IMR-90 (cell line): ENCODE measurements at regions not wholly inside any gene's neighbourhood (a gene's known extent, or its start where the extent isn't known, plus 50 kb on each side); places are given as distances from the start of the nearest gene placed in this dataset.

Experiments
- ATAC-seq: fragments of 200-7000 bp; cut with Tn5 transposase; 2 replicates; pipeline ENCODE4 v1.9.1; 2020; ENCODE audit warnings: low read depth, mild to moderate bottlenecking, moderate library complexity
- BruUV-seq: library from RNA; stranded (reverse); fragments of 400-500 nt; replicated peaks from 2 replicates; lab custom pipeline; 2021; lab: Mats Ljungman, UMichigan
- CTCF ChIA-PET: fragments of 300-600 bp; formaldehyde crosslinking; extraction: SDS; loops from one replicate; lab custom pipeline; 2021; ENCODE audit warnings: antibody characterized with exemption; lab: Yijun Ruan, JAX
- POLR2A ChIA-PET: fragments of 300-600 bp; sonication (Branson Sonifier 250); formaldehyde crosslinking; loops from one replicate; lab custom pipeline; 2022; ENCODE audit warnings: antibody characterized with exemption; ENCODE audit not compliant: unreplicated experiment; lab: Charles Lee
- DNase-seq: peaks from one replicate; pipeline ENCODE4 v3.0.0; 2013
- H2AFZ ChIP-seq: replicated peaks from 2 replicates; pipeline ENCODE3; 2013; ENCODE audit warnings: low read length, mild to moderate bottlenecking; ENCODE audit not compliant: poor library complexity
- H2AK5ac ChIP-seq: 2 replicates; pipeline ENCODE4 v1.6.1; 2013; ENCODE audit warnings: low read depth, low read length, inconsistent platforms
- H2AK9ac ChIP-seq: replicated peaks from 2 replicates; pipeline ENCODE3; 2013; ENCODE audit warnings: mild to moderate bottlenecking, low read depth, low read length, moderate library complexity; ENCODE audit not compliant: poor library complexity
- H2BK120ac ChIP-seq: 2 replicates; pipeline ENCODE4 v1.6.1; 2013; ENCODE audit warnings: low read depth, low read length, inconsistent platforms
- H2BK15ac ChIP-seq: 3 replicates; pipeline ENCODE4 v1.6.1; 2013; ENCODE audit warnings: low read depth, low read length, inconsistent platforms
- H2BK20ac ChIP-seq: 2 replicates; pipeline ENCODE4 v1.6.1; 2013; ENCODE audit warnings: low read depth, mild to moderate bottlenecking, inconsistent platforms, low read length, moderate library complexity
- H2BK5ac ChIP-seq: 2 replicates; pipeline ENCODE4 v1.6.1; 2013; ENCODE audit warnings: mild to moderate bottlenecking, low read depth, low read length, inconsistent platforms; ENCODE audit not compliant: poor library complexity, severe bottlenecking
- H3K14ac ChIP-seq: replicated peaks from 2 replicates; pipeline ENCODE4 v1.6.1; 2013; ENCODE audit warnings: low read depth, low read length, inconsistent platforms
- H3K18ac ChIP-seq: 2 replicates; pipeline ENCODE4 v1.6.1; 2013; ENCODE audit warnings: low read depth, low read length, control low read depth
- H3K23ac ChIP-seq: 2 replicates; pipeline ENCODE4 v1.6.1; 2013; ENCODE audit warnings: low read depth, low read length, inconsistent platforms
- H3K27ac ChIP-seq: 2 replicates; pipeline ENCODE4 v1.5.1; 2013; ENCODE audit warnings: mild to moderate bottlenecking, control low read depth, low read length; ENCODE audit not compliant: insufficient read depth
- H3K27me3 ChIP-seq: 2 replicates; pipeline ENCODE4 v1.6.1; 2013; ENCODE audit warnings: low read length; ENCODE audit not compliant: control insufficient read depth, insufficient read depth
- H3K36me3 ChIP-seq: 2 replicates; pipeline ENCODE4 v1.6.1; 2013; ENCODE audit warnings: low read length, mixed read lengths; ENCODE audit not compliant: control insufficient read depth, insufficient read depth
- H3K4ac ChIP-seq: 2 replicates; pipeline ENCODE4 v1.6.1; 2013; ENCODE audit warnings: low read depth, low read length, inconsistent platforms
- H3K4me1 ChIP-seq: 2 replicates; pipeline ENCODE4 v1.6.1; 2013; ENCODE audit warnings: low read length, mixed read lengths; ENCODE audit not compliant: control insufficient read depth, insufficient read depth
- H3K4me2 ChIP-seq: 2 replicates; pipeline ENCODE4 v1.6.1; 2013; ENCODE audit warnings: low read depth, mild to moderate bottlenecking, control low read depth, low read length, moderate library complexity
- H3K4me3 ChIP-seq: 2 replicates; pipeline ENCODE4 v1.5.1; 2013; ENCODE audit warnings: low read depth, mild to moderate bottlenecking, control low read depth, low read length, moderate library complexity; ENCODE audit not compliant: insufficient read depth
- H3K56ac ChIP-seq: 2 replicates; pipeline ENCODE4 v1.6.1; 2013; ENCODE audit warnings: low read length, inconsistent platforms; ENCODE audit not compliant: insufficient read depth; ENCODE audit errors: extremely low read depth
- H3K79me1 ChIP-seq, 2 experiments: 2 replicates each; pipeline ENCODE4 v1.6.1; 2013; ENCODE audit warnings: low read length in 2 of 2, inconsistent platforms in 1 of 2, low read depth in 1 of 2
- H3K9ac ChIP-seq: 2 replicates; pipeline ENCODE4 v1.6.1; 2013; ENCODE audit warnings: low read depth, low read length, control low read depth
- H3K9me1 ChIP-seq: 2 replicates; pipeline ENCODE4 v1.6.1; 2013; ENCODE audit warnings: low read length, inconsistent platforms; ENCODE audit not compliant: insufficient read depth
- H3K9me3 ChIP-seq: 2 replicates; pipeline ENCODE4 v1.6.1; 2013; ENCODE audit warnings: low read length; ENCODE audit not compliant: control insufficient read depth, insufficient read depth
- H4K20me1 ChIP-seq: 2 replicates; pipeline ENCODE4 v1.6.1; 2013; ENCODE audit warnings: low read length, inconsistent platforms; ENCODE audit not compliant: insufficient read depth
- H4K5ac ChIP-seq: 2 replicates; pipeline ENCODE4 v1.6.1; 2013; ENCODE audit warnings: mild to moderate bottlenecking, low read depth, low read length, control low read depth
- H4K8ac ChIP-seq, 2 experiments: 2 replicates each; pipeline ENCODE4 v1.6.1; 2013; ENCODE audit warnings: low read depth in 2 of 2, low read length in 2 of 2, control low read depth in 1 of 2, inconsistent platforms in 1 of 2
- H4K91ac ChIP-seq: 2 replicates; pipeline ENCODE4 v1.6.1; 2013; ENCODE audit warnings: low read depth, low read length, inconsistent platforms; ENCODE audit not compliant: insufficient read depth
- BHLHE40 ChIP-seq: fragments of 150-350 bp; IDR thresholded peaks from 2 replicates; pipeline ENCODE4 v1.6.1; 2016; ENCODE audit warnings: mild to moderate bottlenecking, low read depth, low read length
- CEBPB ChIP-seq: IDR thresholded peaks from 2 replicates; pipeline ENCODE4 v1.6.1; 2012; ENCODE audit warnings: low read depth, low read length, improper control_type of control experiment
- CHD1 ChIP-seq: IDR thresholded peaks from 2 replicates; pipeline ENCODE4 v1.6.1; 2012; ENCODE audit warnings: low read depth, low read length, improper control_type of control experiment
- CTCF ChIP-seq: conservative IDR thresholded peaks from 2 replicates; pipeline ENCODE4 v1.5.1; 2012; ENCODE audit warnings: mild to moderate bottlenecking, low read depth, low read length, improper control_type of control experiment
- ELK1 ChIP-seq: fragments of 150-350 bp; IDR thresholded peaks from 2 replicates; pipeline ENCODE4 v1.6.1; 2016; ENCODE audit warnings: low read depth, mild to moderate bottlenecking, low read length, moderate library complexity, borderline replicate concordance
- MAFK ChIP-seq: IDR thresholded peaks from 2 replicates; pipeline ENCODE4 v1.6.1; 2012; ENCODE audit warnings: low read depth, low read length, improper control_type of control experiment
- MAZ ChIP-seq: IDR thresholded peaks from 2 replicates; pipeline ENCODE4 v1.6.1; 2012; ENCODE audit warnings: low read depth, mild to moderate bottlenecking, low read length, improper control_type of control experiment, moderate library complexity, borderline replicate concordance
- MXI1 ChIP-seq: IDR thresholded peaks from 2 replicates; pipeline ENCODE4 v1.6.1; 2012; ENCODE audit warnings: low read depth, mild to moderate bottlenecking, low read length, moderate library complexity, borderline replicate concordance
- NFE2L2 ChIP-seq: fragments of 150-350 bp; IDR thresholded peaks from 2 replicates; pipeline ENCODE4 v1.6.1; 2016; ENCODE audit warnings: low read depth, mild to moderate bottlenecking, low read length
- RAD21 ChIP-seq: IDR thresholded peaks from 2 replicates; pipeline ENCODE4 v1.6.1; 2012; ENCODE audit warnings: low read length, improper control_type of control experiment
- RCOR1 ChIP-seq: IDR thresholded peaks from 2 replicates; pipeline ENCODE4 v1.6.1; 2012; ENCODE audit warnings: mild to moderate bottlenecking, low read length, improper control_type of control experiment; ENCODE audit not compliant: insufficient replicate concordance
- SMC3 ChIP-seq: fragments of 150-350 bp; IDR thresholded peaks from 2 replicates; pipeline ENCODE4 v1.6.1; 2016; ENCODE audit warnings: low read depth, mild to moderate bottlenecking, antibody characterized with exemption, low read length, moderate library complexity
- USF2 ChIP-seq: fragments of 150-350 bp; IDR thresholded peaks from 2 replicates; pipeline ENCODE4 v1.6.1; 2017; ENCODE audit warnings: mild to moderate bottlenecking, antibody characterized with exemption, low read length, low read depth
- WGBS, 2 experiments: methylation state at CpG; one replicate each; pipeline versions ENCODE4 v1.1.5 to v1.1.7; 2013; ENCODE audit warnings: missing lambda C conversion rate in 2 of 2; ENCODE audit not compliant: insufficient read length in 1 of 2; ENCODE audit errors: extremely low coverage in 2 of 2; 5-methylcytosine and 5-hydroxymethylcytosine counted together
- dilution Hi-C: fragments of 300-500 bp; cut with HindIII; formaldehyde crosslinking; loops from one replicate; pipeline ENCODE4 v1.14.3; 2018; ENCODE audit warnings: low sequenced_read_pairs; ENCODE audit not compliant: unreplicated experiment
- in situ Hi-C: fragments of 300-500 bp; cut with MboI; formaldehyde crosslinking; loops from 3 replicates; pipeline ENCODE4 v1.14.3; 2019; ENCODE audit warnings: low sequenced_read_pairs, inconsistent platforms, mixed read lengths
- intact Hi-C: fragments of 100-400 bp; cut with micrococcal nuclease; formaldehyde crosslinking; loops from 2 replicates; pipeline ENCODE4 v1.10.0; 2022

- Histone ChIP-seq H3K23ac (no peak overlapping the region), H2AK5ac (no peak overlapping the region), H2AK9ac (no peak overlapping the region), H4K8ac (no peak overlapping the region), H3K9ac (no peak overlapping the region), H2BK120ac (no peak overlapping the region), H3K79me1 (no peaks in the 10 kb centered on the region), H3K4me2 (no peak overlapping the region), H2BK5ac (no peak overlapping the region), H3K27ac (no peak overlapping the region), H3K18ac (no peak overlapping the region), H2AFZ (no peak overlapping the region), H3K9me1 (no peaks in the 10 kb centered on the region), H4K91ac (no peak overlapping the region), H3K14ac (no peak overlapping the region), H3K27me3 (no peaks in the 10 kb centered on the region), H4K5ac (no peak overlapping the region), H2BK20ac (no peak overlapping the region), H3K4ac (no peak overlapping the region), H3K4me3 (no peak overlapping the region), H3K36me3 (no peaks in the 10 kb centered on the region), H3K56ac (no peak overlapping the region), H3K9me3 (no peaks in the 10 kb centered on the region), H2BK15ac (no peak overlapping the region), H3K4me1 (peaks cover 1% of the 10 kb centered on the region; the same call in 1 of the 2 replicates), H4K20me1 (no peaks in the 10 kb centered on the region)
- in situ Hi-C loops = no loop called here
- no TSS peak for BruUV-seq
- DNase-seq (peak; percentile 62), ATAC-seq (peak; percentile 79)
- no CpG with 5 or more reads among the region's 2 CpGs for WGBS, 2 experiments
- ChIA-PET POLR2A (no interaction called here), CTCF (interaction anchor here (0.5 to 0.7 kb wide), 2 partner anchors 16 to 628 kb away, joined by 3 to 4 read pairs; no protein-coding TSS in a partner anchor)
- dilution Hi-C loops = no loop called here
- intact Hi-C loops = no loop called here
- TF ChIP-seq MXI1 = no peak
- no peak for TF ChIP-seq ELK1
- TF ChIP-seq NFE2L2 = no peak
- TF ChIP-seq CEBPB = no peak
- TF ChIP-seq RAD21 = no peak
- no peak for TF ChIP-seq SMC3
- no peak for TF ChIP-seq MAFK
- TF ChIP-seq RCOR1 = no peak
- no peak for TF ChIP-seq CTCF
- no peak for TF ChIP-seq BHLHE40
- no peak for TF ChIP-seq MAZ
- TF ChIP-seq CHD1 = no peak
- TF ChIP-seq USF2 = no peak
These were observed 1018.9 kb upstream of the ARRDC3 start for GRCh38 chr5:92402045-92402444.
